ENCODE measurements at regions not wholly inside any gene's neighbourhood (a gene's known extent, or its start where the extent isn't known, plus 50 kb on each side); places are given as distances from the start of the nearest gene placed in this dataset.

- DNase-seq (ENCODE audit: low read depth) = no peak
These were observed 283.2 kb upstream of the STT3B start for GRCh38 chr3:31249545-31249944.

GRCh38 chr3:31250116-31250777, 282.5 kb upstream of the STT3B start:
- DNase-seq (ENCODE audit: low read depth) = no peak

- no peak for DNase-seq (ENCODE audit: low read depth)
These were observed 281.6 kb upstream of the STT3B start for GRCh38 chr3:31251083-31251482.

GRCh38 chr3:31252216-31253185, 280.2 kb upstream of the STT3B start:
- DNase-seq (ENCODE audit: low read depth) = no peak

- no peak for DNase-seq (ENCODE audit: low read depth)
These were observed 278.9 kb upstream of the STT3B start for GRCh38 chr3:31253782-31254181.

GRCh38 chr3:31254483-31254882, 278.2 kb upstream of the STT3B start:
- DNase-seq (ENCODE audit: low read depth) = no peak

GRCh38 chr3:31255007-31255581, 277.6 kb upstream of the STT3B start:
- no peak for DNase-seq (ENCODE audit: low read depth)

- DNase-seq (ENCODE audit: low read depth) = no peak
These were observed 270.5 kb upstream of the STT3B start for GRCh38 chr3:31262201-31262600.

- DNase-seq (ENCODE audit: low read depth) = no peak
These were observed 268.8 kb upstream of the STT3B start for GRCh38 chr3:31263897-31264296.

GRCh38 chr3:31265646-31266428, 266.9 kb upstream of the STT3B start:
- no peak for DNase-seq (ENCODE audit: low read depth)

- DNase-seq (ENCODE audit: low read depth) = no peak
These were observed 263.9 kb upstream of the STT3B start for GRCh38 chr3:31268868-31269267.

- DNase-seq (ENCODE audit: low read depth) = no peak
These were observed 262.7 kb upstream of the STT3B start for GRCh38 chr3:31270010-31270409.

GRCh38 chr3:31274326-31275024, 258.2 kb upstream of the STT3B start:
- DNase-seq (ENCODE audit: low read depth) = no peak

- DNase-seq (ENCODE audit: low read depth) = no peak
These were observed 257.6 kb upstream of the STT3B start for GRCh38 chr3:31275038-31275572.

GRCh38 chr3:31275583-31275982, 257.1 kb upstream of the STT3B start:
- no peak for DNase-seq (ENCODE audit: low read depth)

GRCh38 chr3:31277582-31277981, 255.1 kb upstream of the STT3B start:
- no peak for DNase-seq (ENCODE audit: low read depth)

- DNase-seq (ENCODE audit: low read depth) = no peak
These were observed 254.2 kb upstream of the STT3B start for GRCh38 chr3:31278532-31278931.

- no peak for DNase-seq (ENCODE audit: low read depth)
These were observed 247.9 kb upstream of the STT3B start for GRCh38 chr3:31284776-31285175.

GRCh38 chr3:31285833-31286486, 246.8 kb upstream of the STT3B start:
- DNase-seq (ENCODE audit: low read depth) = no peak

- no peak for DNase-seq (ENCODE audit: low read depth)
These were observed 244.5 kb upstream of the STT3B start for GRCh38 chr3:31288224-31288623.

- DNase-seq (ENCODE audit: low read depth) = peak; percentile 4
These were observed 244.1 kb upstream of the STT3B start for GRCh38 chr3:31288641-31289100.

All from stimulated activated CD8-positive, alpha-beta memory T cell treated with anti-CD3 and anti-CD28 coated beads, Interleukin-7, amount 100 ng/mL, for 24 hours (primary cell).